CD4-positive, alpha-beta T cell treated with Interleukin-10 for 1 hour (primary cell): ENCODE measurements at regions not wholly inside any gene's neighbourhood (a gene's known extent, or its start where the extent isn't known, plus 50 kb on each side); places are given as distances from the start of the nearest gene placed in this dataset.

Source experiments
- DNase-seq: peaks from one replicate; pipeline ENCODE4 v3.0.0-alpha.2; 2020

DNA sequence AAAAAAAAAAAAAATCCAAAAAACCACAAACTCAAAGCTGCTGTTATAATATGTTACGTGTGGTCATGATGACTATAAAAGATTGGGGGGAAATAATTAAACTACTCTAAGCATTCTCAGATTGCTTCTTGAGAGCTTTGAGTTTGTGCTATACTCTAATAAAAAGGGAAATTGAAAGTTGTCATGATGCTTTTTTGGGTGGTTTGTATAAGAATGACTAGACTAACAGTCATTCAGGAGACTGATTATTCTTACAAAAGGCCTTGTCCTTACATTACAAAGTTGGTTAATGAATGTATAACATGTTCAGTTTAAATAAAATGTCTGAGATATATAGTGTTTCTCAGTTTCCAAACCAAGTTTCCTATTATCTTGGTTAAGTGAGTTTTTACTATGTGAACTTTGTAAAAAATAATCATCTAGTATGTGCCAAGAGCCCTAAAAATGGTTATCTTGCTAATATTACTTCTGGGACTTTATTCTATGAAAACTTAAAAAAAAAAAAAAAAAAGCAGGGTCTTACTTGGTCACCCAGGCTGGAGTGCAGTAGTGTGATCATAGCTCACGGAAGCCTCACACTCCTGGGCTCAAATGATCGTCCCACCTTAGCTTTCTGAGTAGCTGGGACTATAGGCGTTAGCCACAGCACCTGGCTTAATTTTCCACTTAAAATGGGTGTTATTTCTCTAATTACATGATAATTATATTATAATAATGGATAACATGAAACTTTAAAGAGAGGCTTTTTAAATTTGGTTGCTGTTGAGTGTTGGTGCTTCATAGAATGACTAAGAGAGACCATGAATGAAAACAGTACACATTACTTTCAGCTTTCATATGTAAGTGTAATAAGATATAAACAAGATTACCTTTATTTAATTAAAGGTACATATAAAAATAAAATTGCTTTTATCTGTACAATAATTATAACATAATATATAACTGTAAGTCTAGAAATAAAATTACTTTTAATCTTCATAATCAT lies 459.6 kb upstream of the RGS6 start:
- DNase-seq, result no peak

GRCh38 chr14:71473843-71474242 lies 458.4 kb upstream of the RGS6 start:
- no peak for DNase-seq

- DNase-seq, result no peak
Measured at GRCh38 chr14:71474301-71475265, 457.6 kb upstream of the RGS6 start.

GRCh38 chr14:71475916-71476315 lies 456.3 kb upstream of the RGS6 start:
- DNase-seq, result no peak

DNA sequence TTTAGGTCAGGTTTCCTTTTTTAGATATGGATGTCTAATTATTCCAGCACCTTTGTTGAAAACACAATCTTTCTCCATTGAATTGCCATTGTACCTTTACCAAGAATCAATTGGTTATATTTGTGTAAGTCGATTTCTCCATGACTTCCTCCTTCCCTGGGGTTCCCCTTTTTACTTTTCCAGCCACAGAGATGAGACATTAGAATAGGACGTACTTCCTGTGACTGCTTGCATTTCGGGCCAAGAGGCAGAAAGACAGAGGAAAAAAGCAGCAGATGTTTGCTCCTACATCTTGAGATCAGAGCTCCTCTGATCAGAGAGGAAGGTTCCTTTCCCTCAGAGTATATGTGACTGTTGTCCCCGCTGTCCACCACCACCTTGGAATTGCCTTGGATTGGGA lies 453.7 kb upstream of the RGS6 start:
- peak; percentile 16 for DNase-seq

- no peak for DNase-seq
Measured at GRCh38 chr14:71481021-71481654, 451.1 kb upstream of the RGS6 start.

DNA sequence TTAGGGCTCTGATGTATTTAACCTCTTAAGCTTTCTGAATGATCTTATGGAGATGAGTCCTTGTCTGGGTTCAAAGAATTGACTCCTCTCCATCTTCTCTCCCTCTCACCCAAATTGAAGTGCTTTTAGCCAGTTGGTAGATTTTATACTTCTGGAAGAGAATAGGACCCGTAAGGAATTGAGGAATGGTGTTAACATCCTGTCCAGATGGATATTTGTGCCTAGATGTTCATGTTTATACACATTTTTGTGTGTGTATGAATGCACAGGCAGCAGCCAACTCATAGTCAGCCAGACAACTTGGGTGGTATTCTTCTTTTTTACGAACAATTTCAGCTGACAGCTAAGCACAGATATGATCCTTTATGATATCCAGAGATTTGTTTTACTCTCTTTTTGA lies 449.6 kb upstream of the RGS6 start:
- DNase-seq, result no peak

DNA sequence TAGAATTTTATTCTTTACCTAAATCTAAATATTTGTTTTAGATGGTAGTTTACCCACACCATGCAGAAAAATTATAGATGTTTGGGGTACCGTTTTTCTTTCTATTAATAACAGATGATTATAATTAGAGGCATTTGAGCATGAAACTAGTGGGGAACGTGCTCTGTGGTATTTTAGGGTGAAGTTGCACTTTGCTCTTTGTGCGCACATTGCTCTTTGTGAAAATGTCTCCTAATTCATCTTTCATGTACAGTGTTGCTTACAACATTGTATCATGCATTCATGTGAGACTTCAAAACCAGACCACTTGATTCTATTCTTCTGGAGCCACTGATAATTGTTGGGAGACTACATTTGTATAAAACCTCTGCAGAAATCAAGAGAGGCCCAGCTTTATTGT lies 449.1 kb upstream of the RGS6 start:
- no peak for DNase-seq

- no peak for DNase-seq
Measured at GRCh38 chr14:71485833-71486232, 446.4 kb upstream of the RGS6 start.

- DNase-seq, result no peak
Measured at GRCh38 chr14:71486279-71486678, 445.9 kb upstream of the RGS6 start.

DNA sequence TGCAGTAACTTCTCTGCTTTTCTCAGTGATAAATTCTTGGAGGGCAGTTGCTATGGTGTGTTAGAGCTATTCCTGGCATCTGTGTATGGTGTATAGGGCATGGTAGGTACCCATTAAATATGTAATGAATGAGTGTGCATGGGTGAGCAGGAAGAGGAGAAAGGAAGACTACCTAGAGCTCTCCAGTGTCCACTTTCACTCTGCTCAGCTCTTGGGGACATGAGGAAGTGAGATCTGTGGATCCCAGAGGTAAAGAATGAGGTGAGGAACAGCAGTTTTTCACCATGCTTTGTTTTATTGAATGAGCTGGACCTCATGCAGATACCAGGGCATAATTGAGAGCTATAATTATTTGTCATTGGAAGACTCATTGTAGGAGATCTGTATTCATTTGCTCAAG lies 444.8 kb upstream of the RGS6 start:
- no peak for DNase-seq

GRCh38 chr14:71487941-71488340 lies 444.3 kb upstream of the RGS6 start:
- DNase-seq, result no peak

GRCh38 chr14:71488703-71489191 lies 443.5 kb upstream of the RGS6 start:
- no peak for DNase-seq

DNA sequence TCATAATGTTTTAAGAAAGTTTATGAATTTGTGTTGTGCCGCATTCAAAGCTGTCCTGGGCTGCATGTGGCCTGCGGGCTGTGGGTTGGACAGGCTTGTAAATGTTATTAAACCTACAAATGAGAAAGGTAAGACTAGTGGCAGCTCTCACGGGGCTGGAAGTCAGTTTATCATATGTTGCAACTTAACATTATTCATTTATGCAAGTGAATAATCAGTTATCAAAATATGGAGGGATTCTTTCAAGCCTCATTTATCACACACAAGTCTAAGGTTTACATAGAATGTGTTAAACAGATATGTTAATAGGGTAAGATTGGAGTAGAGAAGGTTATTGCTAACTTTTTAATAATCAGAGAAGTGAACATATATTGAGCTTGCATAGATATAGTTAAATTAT lies 442.5 kb upstream of the RGS6 start:
- no peak for DNase-seq

DNA sequence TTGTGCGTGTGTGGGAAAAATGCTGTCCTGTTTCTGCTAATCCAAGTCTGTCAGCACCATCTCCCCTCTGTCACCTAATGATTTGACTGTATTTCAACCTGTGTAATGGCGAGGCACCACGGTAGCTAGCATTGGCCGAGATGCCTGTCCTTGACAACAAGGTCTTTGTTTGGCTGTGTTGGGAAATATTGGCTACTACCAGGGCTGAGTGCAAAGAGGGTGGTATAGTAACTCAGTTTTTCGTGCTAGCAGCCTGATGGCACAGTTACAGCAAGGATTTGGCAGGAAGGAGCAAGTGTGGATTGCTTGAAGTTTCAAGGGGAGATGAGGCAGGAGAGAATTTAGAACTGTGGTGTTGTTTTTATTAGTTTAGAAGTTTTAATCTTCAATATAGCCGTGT lies 440.3 kb upstream of the RGS6 start:
- DNase-seq, result no peak

DNA sequence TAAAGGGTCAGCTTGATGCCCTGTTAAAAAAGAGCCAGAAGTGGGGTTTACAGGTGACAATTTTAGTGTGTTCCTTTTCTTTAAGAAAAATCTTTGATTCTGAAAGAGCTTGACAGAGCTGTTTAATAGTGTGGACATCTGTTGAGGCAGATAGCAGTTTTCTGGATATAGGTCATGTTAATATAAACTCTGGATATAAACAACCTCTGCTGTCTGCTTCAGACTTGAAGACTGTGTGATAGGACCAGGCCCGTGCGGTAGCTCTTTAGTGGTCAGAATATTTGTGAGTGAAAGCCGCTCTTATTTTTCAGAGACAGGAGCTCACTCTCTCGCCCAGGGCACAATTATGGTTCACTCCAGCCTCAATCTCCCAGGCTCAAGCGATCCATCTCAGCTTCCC lies 439.9 kb upstream of the RGS6 start:
- DNase-seq, result no peak

- DNase-seq, result no peak
Measured at GRCh38 chr14:71497645-71498086, 434.6 kb upstream of the RGS6 start.

DNA sequence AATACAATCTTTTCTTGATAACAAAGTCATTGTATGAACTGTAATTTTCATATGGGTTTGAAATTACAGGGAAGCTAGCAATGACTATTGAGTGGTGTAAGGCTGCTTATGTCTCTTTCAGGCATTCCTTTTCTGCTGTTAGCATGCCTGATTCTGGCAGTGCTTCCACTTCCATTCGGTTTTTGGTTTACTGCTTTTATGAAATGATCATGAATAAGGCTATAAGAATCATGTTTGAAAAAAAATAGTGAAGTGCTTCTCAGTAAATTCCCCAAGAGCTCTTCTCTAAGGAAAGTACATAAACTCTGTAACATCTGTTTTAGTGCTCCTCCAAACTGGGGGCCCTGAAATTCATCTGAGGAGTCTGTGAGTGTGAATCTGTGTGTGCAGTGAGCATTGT lies 434.0 kb upstream of the RGS6 start:
- no peak for DNase-seq

DNA sequence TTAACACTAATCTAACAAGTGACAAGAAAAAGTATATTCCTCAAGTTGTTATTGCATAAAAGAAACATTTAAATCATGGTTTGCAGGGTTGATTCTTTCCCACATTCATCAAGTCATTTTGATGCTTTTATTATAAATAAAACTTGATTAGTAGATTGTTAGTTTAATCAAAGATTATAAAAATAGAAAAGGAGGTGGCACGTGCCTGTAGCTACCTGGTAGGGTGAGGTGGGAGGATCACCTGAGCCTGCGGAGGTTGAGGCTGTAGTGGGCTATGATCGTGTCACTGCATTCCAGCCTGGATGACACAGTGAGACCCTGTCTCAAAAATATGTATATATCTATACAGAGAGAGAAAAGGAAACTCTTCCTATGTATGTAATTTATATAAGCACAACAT lies 433.2 kb upstream of the RGS6 start:
- no peak for DNase-seq

DNA sequence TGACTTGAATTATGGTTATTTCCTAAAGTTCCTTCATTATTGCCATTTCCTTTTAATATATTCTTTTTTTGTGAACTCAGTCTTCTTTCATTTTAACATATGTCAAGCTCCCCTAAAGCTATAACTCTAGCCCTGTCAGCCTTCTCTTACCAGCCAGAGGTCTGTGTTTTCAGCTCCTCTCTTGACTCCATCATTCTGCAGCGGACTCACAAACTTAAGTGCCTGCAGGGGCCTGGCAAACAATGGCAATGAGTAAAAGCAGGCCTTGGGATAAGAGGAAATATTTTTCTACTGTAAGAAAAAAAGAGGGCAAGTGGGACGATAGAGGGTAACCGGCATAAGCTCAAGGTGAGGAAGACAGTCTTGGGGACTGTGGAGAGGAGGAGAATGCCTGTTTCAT lies 424.5 kb upstream of the RGS6 start:
- DNase-seq, result no peak

- DNase-seq, result no peak
Measured at GRCh38 chr14:71508901-71509300, 423.3 kb upstream of the RGS6 start.

GRCh38 chr14:71511152-71511551 lies 421.1 kb upstream of the RGS6 start:
- no peak for DNase-seq
